SK-N-MC (cell line): ENCODE measurements at regions not wholly inside any gene's neighbourhood (a gene's known extent, or its start where the extent isn't known, plus 50 kb on each side); places are given as distances from the start of the nearest gene placed in this dataset.

Experiments
- EZH2 ChIP-seq: fragments of 200-600 bp; sonication (generic); IDR thresholded peaks from one replicate; pipeline ENCODE4 v1.6.1; 2017; ENCODE audit warnings: antibody characterized with exemption
- POLR2AphosphoS5 ChIP-seq: IDR thresholded peaks from 2 replicates; pipeline ENCODE4 v1.6.1; 2012; ENCODE audit warnings: mild to moderate bottlenecking, low read depth, low read length, borderline replicate concordance

GRCh38 chr2:239778861-239779558 lies 246.1 kb downstream of the NDUFA10 start:
- no peak for TF ChIP-seq EZH2
- TF ChIP-seq POLR2AphosphoS5, result no peak
